H1 (cell line): ENCODE measurements at regions not wholly inside any gene's neighbourhood (a gene's known extent, or its start where the extent isn't known, plus 50 kb on each side); places are given as distances from the start of the nearest gene placed in this dataset.

Experiments
- CTCF ChIA-PET: fragments of 300-600 bp; sonication (Branson Sonifier 250); formaldehyde crosslinking; loops from one replicate; lab custom pipeline; 2021; ENCODE audit not compliant: partially characterized antibody; lab: Charles Lee
- POLR2A ChIA-PET: fragments of 300-600 bp; sonication (Branson Sonifier 250); formaldehyde crosslinking; loops from one replicate; lab custom pipeline; 2021; ENCODE audit warnings: inconsistent platforms; ENCODE audit not compliant: partially characterized antibody; lab: Charles Lee
- DNase-seq, 2 experiments: peaks; one replicate each; pipeline versions ENCODE4 v3.0.0 to v3.0.0-alpha.2; 2010 to 2022; ENCODE audit warnings: low spot score in 2 of 2, low read depth in 1 of 2, mixed read lengths in 1 of 2
- FAIRE-seq: peaks from 2 replicates; lab custom pipeline; 2011; peaks lifted over from hg19 to GRCh38; lab: Jason Lieb, UNC
- H2AFZ ChIP-seq: 2 replicates; pipeline ENCODE4 v1.8.1; 2012; ENCODE audit warnings: low read length, inconsistent platforms
- H2AK5ac ChIP-seq: 2 replicates; pipeline ENCODE4 v1.6.1; 2013; ENCODE audit warnings: low read depth, low read length
- H2BK120ac ChIP-seq: replicated peaks from 2 replicates; pipeline ENCODE3; 2013; ENCODE audit warnings: low read depth, low read length, inconsistent platforms
- H2BK12ac ChIP-seq: 2 replicates; pipeline ENCODE4 v1.6.1; 2013; ENCODE audit warnings: low read depth, low read length
- H2BK15ac ChIP-seq: 2 replicates; pipeline ENCODE4 v1.6.1; 2013; ENCODE audit warnings: low read length
- H2BK20ac ChIP-seq: 2 replicates; pipeline ENCODE4 v1.6.1; 2013; ENCODE audit warnings: low read length
- H2BK5ac ChIP-seq: 2 replicates; pipeline ENCODE4 v1.6.1; 2013; ENCODE audit warnings: low read depth, low read length
- H3K14ac ChIP-seq: 2 replicates; pipeline ENCODE4 v1.6.1; 2013; ENCODE audit warnings: inconsistent platforms; ENCODE audit not compliant: insufficient read length
- H3K18ac ChIP-seq: 2 replicates; pipeline ENCODE4 v1.6.1; 2013; ENCODE audit warnings: low read length; ENCODE audit errors: extremely low read depth
- H3K23ac ChIP-seq: 2 replicates; pipeline ENCODE4 v1.6.1; 2013; ENCODE audit warnings: inconsistent platforms; ENCODE audit not compliant: insufficient read length
- H3K23me2 ChIP-seq: 2 replicates; pipeline ENCODE4 v1.6.1; 2013; ENCODE audit warnings: low read depth, low read length
- H3K27ac ChIP-seq: 2 replicates; pipeline ENCODE4 v1.6.1; 2011; ENCODE audit warnings: low read depth, low read length, inconsistent platforms
- H3K27me3 ChIP-seq, 4 experiments: replicated peaks in 1 of 4; 1 replicate in 1 of 4; 2 replicates in 3 of 4; pipeline versions ENCODE4 v1.6.1 to v1.8.1; 2011 to 2013; ENCODE audit warnings: low read length in 3 of 4, mild to moderate bottlenecking in 3 of 4, inconsistent platforms in 2 of 4, mixed read lengths in 2 of 4, moderate library complexity in 1 of 4; ENCODE audit not compliant: control insufficient read depth in 3 of 4, insufficient read depth in 3 of 4; ENCODE audit errors: extremely low read depth in 1 of 4
- H3K36me3 ChIP-seq, 4 experiments: 2 replicates each; pipeline versions ENCODE4 v1.6.1 to v1.8.1; 2011 to 2013; ENCODE audit warnings: mild to moderate bottlenecking in 4 of 4, low read length in 3 of 4, moderate library complexity in 2 of 4, control low read depth in 1 of 4, inconsistent platforms in 1 of 4; ENCODE audit not compliant: insufficient read depth in 4 of 4, control insufficient read depth in 2 of 4
- H3K4ac ChIP-seq: replicated peaks from 2 replicates; pipeline ENCODE3; 2013; ENCODE audit warnings: low read length, low read depth, mixed read lengths, inconsistent platforms; ENCODE audit not compliant: insufficient read length
- H3K4me1 ChIP-seq, 4 experiments: replicated peaks in 1 of 4; 1 replicate in 1 of 4; 2 replicates in 3 of 4; pipeline versions ENCODE4 v1.6.1 to v1.8.1; 2011 to 2013; ENCODE audit warnings: low read length in 3 of 4, inconsistent platforms in 2 of 4, mixed read lengths in 1 of 4; ENCODE audit not compliant: insufficient read depth in 4 of 4, control insufficient read depth in 3 of 4
- H3K4me2 ChIP-seq, 2 experiments: 2 replicates each; pipeline versions ENCODE4 v1.6.1 to v1.8.1; 2011 to 2013; ENCODE audit warnings: low read depth in 2 of 2, low read length in 2 of 2, control low read depth in 1 of 2, inconsistent platforms in 1 of 2, mild to moderate bottlenecking in 1 of 2; ENCODE audit not compliant: insufficient read depth in 1 of 2
- H3K4me3 ChIP-seq, 4 experiments: fragments of 200-600, 300-600 bp in 1 of 4; sonication (generic), shearing (Covaris generic), sonication (Bioruptor Twin) in 1 of 4; 2 replicates each; pipeline versions ENCODE4 v1.5.1 to v1.8.1; 2011 to 2016; ENCODE audit warnings: low read length in 4 of 4, low read depth in 3 of 4, control low read depth in 2 of 4, inconsistent platforms in 2 of 4, mild to moderate bottlenecking in 2 of 4, mixed read lengths in 1 of 4, moderate library complexity in 1 of 4; ENCODE audit not compliant: insufficient read depth in 2 of 4; ENCODE audit errors: extremely low read depth in 1 of 4
- H3K56ac ChIP-seq: replicated peaks from 2 replicates; pipeline ENCODE3; 2013; ENCODE audit warnings: low read depth, mild to moderate bottlenecking, mixed read lengths, low read length, inconsistent platforms; ENCODE audit not compliant: insufficient read length
- H3K79me1 ChIP-seq: 2 replicates; pipeline ENCODE4 v1.6.1; 2013; ENCODE audit warnings: low read depth, low read length, control low read depth
- H3K79me2 ChIP-seq, 2 experiments: 2 replicates each; pipeline versions ENCODE4 v1.6.1 to v1.8.1; 2012 to 2013; ENCODE audit warnings: low read length in 2 of 2, mild to moderate bottlenecking in 2 of 2, inconsistent platforms in 1 of 2; ENCODE audit not compliant: insufficient read depth in 2 of 2, control insufficient read depth in 1 of 2
- H3K9ac ChIP-seq, 4 experiments: replicated peaks in 1 of 4; 1 replicate in 1 of 4; 2 replicates in 3 of 4; pipeline versions ENCODE4 v1.6.1 to v1.8.1; 2011 to 2013; ENCODE audit warnings: low read depth in 3 of 4, low read length in 3 of 4, control low read depth in 2 of 4, mild to moderate bottlenecking in 2 of 4, moderate library complexity in 2 of 4, inconsistent platforms in 1 of 4; ENCODE audit errors: extremely low read depth in 1 of 4
- H3K9me3 ChIP-seq, 2 experiments: 2 replicates each; pipeline versions ENCODE4 v1.6.1 to v1.8.1; 2012 to 2013; ENCODE audit warnings: mild to moderate bottlenecking in 2 of 2, moderate library complexity in 2 of 2, control low read depth in 1 of 2, inconsistent platforms in 1 of 2, low read depth in 1 of 2, low read length in 1 of 2, mixed read lengths in 1 of 2; ENCODE audit not compliant: insufficient read depth in 2 of 2
- H4K20me1 ChIP-seq, 2 experiments: replicated peaks in 1 of 2; 2 replicates each; pipeline versions ENCODE3 to v1.8.1; 2011 to 2013; ENCODE audit warnings: inconsistent platforms in 2 of 2, low read length in 2 of 2, mild to moderate bottlenecking in 1 of 2; ENCODE audit not compliant: insufficient read depth in 2 of 2, control insufficient read depth in 1 of 2
- H4K5ac ChIP-seq: 2 replicates; pipeline ENCODE4 v1.6.1; 2013; ENCODE audit warnings: low read length, low read depth, mixed read lengths, inconsistent platforms; ENCODE audit not compliant: insufficient read length
- H4K8ac ChIP-seq: 2 replicates; pipeline ENCODE4 v1.8.0; 2013; ENCODE audit warnings: mild to moderate bottlenecking, moderate library complexity, low read length, inconsistent platforms; ENCODE audit not compliant: insufficient read depth; ENCODE audit errors: extremely low read depth
- H4K91ac ChIP-seq: replicated peaks from 2 replicates; pipeline ENCODE3; 2013; ENCODE audit warnings: low read length, mixed read lengths, inconsistent platforms; ENCODE audit not compliant: insufficient read length
- RXRA ChIP-seq: IDR thresholded peaks from 2 replicates; pipeline ENCODE4 v1.6.1; 2011; ENCODE audit warnings: low read depth, mild to moderate bottlenecking, low read length, moderate library complexity; ENCODE audit not compliant: insufficient read depth

GRCh38 chr3:109678600-109678999 is 341.3 kb upstream of the DPPA4 start:
- no peak overlapping the region for H4K91ac ChIP-seq
- H4K8ac ChIP-seq = no peak overlapping the region
- CTCF ChIA-PET = no interaction called here
- no peak overlapping the region for H3K4ac ChIP-seq
- H3K23ac ChIP-seq = no peak overlapping the region
- no peak for TF ChIP-seq RXRA
- no peak for DNase-seq
- no peak overlapping the region for H3K14ac ChIP-seq
- POLR2A ChIA-PET = no interaction called here
- no peak overlapping the region for H2BK20ac ChIP-seq
- H2AK5ac ChIP-seq = no peak overlapping the region
- H3K56ac ChIP-seq = no peak overlapping the region
- H3K79me1 ChIP-seq = no peaks in the 10 kb centered on the region
- no peaks in the 10 kb centered on the region for H3K23me2 ChIP-seq
- no peaks in the 10 kb centered on the region for H3K79me2 ChIP-seq
- H3K4me1 ChIP-seq = no peaks in the 10 kb centered on the region
- H4K5ac ChIP-seq = no peak overlapping the region
- no peak overlapping the region for H3K27ac ChIP-seq
- no peak overlapping the region for H2BK15ac ChIP-seq
- H2AFZ ChIP-seq = no peak overlapping the region
- H4K20me1 ChIP-seq = no peaks in the 10 kb centered on the region
- no peaks in the 10 kb centered on the region for H3K9me3 ChIP-seq
- H3K4me3 ChIP-seq = no peak overlapping the region
- no peak overlapping the region for H2BK5ac ChIP-seq
- no peak overlapping the region for H3K4me2 ChIP-seq
- H3K18ac ChIP-seq = no peak overlapping the region
- no peak overlapping the region for H2BK120ac ChIP-seq
- no peak for FAIRE-seq
- H3K36me3 ChIP-seq = no peaks in the 10 kb centered on the region
- H3K9ac ChIP-seq = no peak overlapping the region
- H3K27me3 ChIP-seq = no peaks in the 10 kb centered on the region
- H2BK12ac ChIP-seq = no peak overlapping the region
